Pancreas (tissue), 10 donors: ENCODE measurements at regions not wholly inside any gene's neighbourhood (a gene's known extent, or its start where the extent isn't known, plus 50 kb on each side); places are given as distances from the start of the nearest gene placed in this dataset.

ENCODE experiments used
- ATAC-seq, 4 donors: fragments of 200-7000 bp; cut with Tn5 transposase; one replicate each; pipeline versions ENCODE4 v1.8.0 to v1.9.1; 2020; ENCODE audit warnings: mild to moderate bottlenecking in 4 of 4, moderate library complexity in 4 of 4
- DNase-seq, 6 donors: peaks; one replicate each; pipeline ENCODE4 v3.0.0-alpha.2; 2020
- FAIRE-seq: peaks from 2 replicates; lab custom pipeline; 2012; peaks lifted over from hg19 to GRCh38; lab: Jason Lieb, UNC
- H3K27ac ChIP-seq, 4 donors: fragments of 200-600 bp; sonication (generic); 1 replicate in 3 of 4; 2 replicates in 1 of 4; pipeline versions ENCODE4 v1.5.0 to v1.8.0; 2020
- H3K27me3 ChIP-seq, 4 donors: fragments of 200-600 bp; one replicate each; pipeline ENCODE4 v1.8.0; 2021
- H3K36me3 ChIP-seq, 3 donors: fragments of 200-600 bp; sonication (generic) in 1 of 3; one replicate each; pipeline versions ENCODE4 v1.5.0 to v1.8.0; 2020 to 2021
- H3K4me1 ChIP-seq, 3 donors: fragments of 200-600 bp; one replicate each; pipeline ENCODE4 v1.8.0; 2021
- H3K4me3 ChIP-seq, 4 donors: fragments of 200-600 bp; sonication (generic) in 2 of 4; one replicate each; pipeline versions ENCODE4 v1.5.0 to v1.8.0; 2020 to 2021
- H3K9me3 ChIP-seq, 4 donors: fragments of 200-600 bp; one replicate each; pipeline ENCODE4 v1.8.0; 2021
- WGBS, 2 donors: extraction: QIAGEN DNeasy Blood & Tissue Kit; methylation state at CpG; one replicate each; pipeline ENCODE4 v1.1.7; 2013; 5-methylcytosine and 5-hydroxymethylcytosine counted together
- intact Hi-C, 3 donors: fragments of 100-400 bp; cut with DNase I; formaldehyde crosslinking; loops; one replicate each; pipeline versions ENCODE4 v1.11.1 to v1.14.2; 2022
- TF ChIP-seq, protein P1 (sequence below), 4 donors: fragments of 200-600 bp; sonication (generic) in 3 of 4; IDR thresholded peaks; one replicate each; pipeline versions ENCODE4 v1.5.0 to v1.8.0; 2021; ENCODE audit warnings: antibody characterized with exemption in 4 of 4
- donor health status: healthy with polysubstance abuse.
- donor health status: DM: no; HTN: no; CAD: no; lungs with moderate emphysema.
- donor health status: DM: no; HTN: no; CAD: no.
- donor health status: control.
- donor health status: control.
- donor health status: Bipolar disorder and iron deficiency.
- donor health status: DM: yes; HTN: yes; CAD: no.
- donor health status: DM: no; HTN: no; CAD: no.
- donor health status: DM: no; HTN: no; CAD: no.
- donor health status: DM: yes; HTN: yes; CAD: no.

GRCh38 chr1:30417001-30417700 lies 306.2 kb downstream of the MATN1 start:
- no peaks in the 10 kb centered on the region for H3K36me3 ChIP-seq
- no peaks in the 10 kb centered on the region for H3K4me1 ChIP-seq
- TF ChIP-seq, protein P1, sequence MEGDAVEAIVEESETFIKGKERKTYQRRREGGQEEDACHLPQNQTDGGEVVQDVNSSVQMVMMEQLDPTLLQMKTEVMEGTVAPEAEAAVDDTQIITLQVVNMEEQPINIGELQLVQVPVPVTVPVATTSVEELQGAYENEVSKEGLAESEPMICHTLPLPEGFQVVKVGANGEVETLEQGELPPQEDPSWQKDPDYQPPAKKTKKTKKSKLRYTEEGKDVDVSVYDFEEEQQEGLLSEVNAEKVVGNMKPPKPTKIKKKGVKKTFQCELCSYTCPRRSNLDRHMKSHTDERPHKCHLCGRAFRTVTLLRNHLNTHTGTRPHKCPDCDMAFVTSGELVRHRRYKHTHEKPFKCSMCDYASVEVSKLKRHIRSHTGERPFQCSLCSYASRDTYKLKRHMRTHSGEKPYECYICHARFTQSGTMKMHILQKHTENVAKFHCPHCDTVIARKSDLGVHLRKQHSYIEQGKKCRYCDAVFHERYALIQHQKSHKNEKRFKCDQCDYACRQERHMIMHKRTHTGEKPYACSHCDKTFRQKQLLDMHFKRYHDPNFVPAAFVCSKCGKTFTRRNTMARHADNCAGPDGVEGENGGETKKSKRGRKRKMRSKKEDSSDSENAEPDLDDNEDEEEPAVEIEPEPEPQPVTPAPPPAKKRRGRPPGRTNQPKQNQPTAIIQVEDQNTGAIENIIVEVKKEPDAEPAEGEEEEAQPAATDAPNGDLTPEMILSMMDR (IDR thresholded peaks at IDR 0.05): no peak
- H3K4me3 ChIP-seq: no peak overlapping the region
- intact Hi-C loops: no loop called here
- H3K27ac ChIP-seq: no peak overlapping the region
- ATAC-seq: no peak
- no peaks in the 10 kb centered on the region for H3K27me3 ChIP-seq
- peak in 1 of 6 donors; percentile 2 for DNase-seq
- WGBS, 2 donors: 87 to 90% methylated on average over 11 of the region's 11 CpGs
- H3K9me3 ChIP-seq: no peaks in the 10 kb centered on the region
- no peak for FAIRE-seq

DNA sequence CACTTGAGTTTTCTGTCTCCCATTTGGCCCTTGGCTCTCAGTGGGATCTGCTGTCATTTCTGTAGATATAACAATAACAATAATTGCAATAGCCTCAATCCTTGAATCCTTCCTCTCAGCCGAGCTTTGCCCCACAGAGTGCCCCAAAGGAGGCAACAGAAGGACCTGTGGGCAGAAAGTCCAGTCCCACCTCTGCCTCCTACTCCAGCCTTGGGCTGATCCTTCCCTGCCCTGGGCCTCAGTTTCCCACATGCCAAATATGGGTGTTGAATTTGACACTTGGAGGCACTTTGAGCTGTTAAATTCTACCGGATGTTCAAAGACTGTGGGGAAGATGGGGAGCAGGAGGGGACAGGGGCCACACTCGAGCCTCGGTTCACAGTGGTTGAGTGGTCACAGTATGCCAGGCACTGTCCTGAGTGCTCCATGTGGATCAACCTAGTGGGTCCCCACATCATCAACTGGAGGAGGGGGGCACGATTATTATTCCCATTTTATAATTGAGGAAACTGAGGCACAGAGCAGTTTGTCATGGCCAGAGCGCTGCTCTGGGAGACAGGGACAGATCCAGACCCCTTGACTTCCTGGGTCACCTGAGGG lies 307.1 kb downstream of the MATN1 start:
- H3K36me3 ChIP-seq: no peaks in the 10 kb centered on the region
- no peaks in the 10 kb centered on the region for H3K4me1 ChIP-seq
- no peak overlapping the region for H3K27ac ChIP-seq
- TF ChIP-seq, protein P1 (IDR thresholded peaks at IDR 0.05): no peak
- no peaks in the 10 kb centered on the region for H3K27me3 ChIP-seq
- intact Hi-C loops: no loop called here
- no peak for FAIRE-seq
- no peak for ATAC-seq
- DNase-seq: no peak
- no peak overlapping the region for H3K4me3 ChIP-seq
- no peaks in the 10 kb centered on the region for H3K9me3 ChIP-seq
- WGBS, 2 donors: 63 to 67% methylated on average over 6 of the region's 6 CpGs

- H3K27ac ChIP-seq: no peak overlapping the region
- H3K36me3 ChIP-seq: no peaks in the 10 kb centered on the region
- H3K9me3 ChIP-seq: no peaks in the 10 kb centered on the region
- intact Hi-C loops: no loop called here
- no peak overlapping the region for H3K4me3 ChIP-seq
- WGBS, 2 donors: 73 to 90% methylated on average over 7 of the region's 7 CpGs
- H3K27me3 ChIP-seq: no peaks in the 10 kb centered on the region
- no peak for ATAC-seq
- DNase-seq: no peak
- TF ChIP-seq, protein P1 (IDR thresholded peaks at IDR 0.05): no peak
- no peak for FAIRE-seq
- H3K4me1 ChIP-seq: no peaks in the 10 kb centered on the region
These were observed 308.0 kb downstream of the MATN1 start for GRCh38 chr1:30415171-30415940.

GRCh38 chr1:30414851-30415165 lies 308.6 kb downstream of the MATN1 start:
- TF ChIP-seq, protein P1 (IDR thresholded peaks at IDR 0.05): no peak
- Histone ChIP-seq H3K9me3 (no peaks in the 10 kb centered on the region), H3K4me1 (no peaks in the 10 kb centered on the region), H3K4me3 (no peak overlapping the region), H3K27me3 (no peaks in the 10 kb centered on the region), H3K36me3 (no peaks in the 10 kb centered on the region), H3K27ac (no peak overlapping the region)
- ATAC-seq: no peak
- WGBS, 2 donors: 52 to 65% methylated on average over 3 of the region's 3 CpGs
- FAIRE-seq: no peak
- intact Hi-C loops: no loop called here
- no peak for DNase-seq
